ENCODE measurements at regions not wholly inside any gene's neighbourhood (a gene's known extent, or its start where the extent isn't known, plus 50 kb on each side); places are given as distances from the start of the nearest gene placed in this dataset.
A peak's percentile ranks its signal among the peaks of the same experiment; 100 is the strongest.
"Not testable (repeated sequence)": the region's sequence is repeated elsewhere in the genome, so short reads cannot be mapped to it uniquely, and the experiment has no call there.

DNA sequence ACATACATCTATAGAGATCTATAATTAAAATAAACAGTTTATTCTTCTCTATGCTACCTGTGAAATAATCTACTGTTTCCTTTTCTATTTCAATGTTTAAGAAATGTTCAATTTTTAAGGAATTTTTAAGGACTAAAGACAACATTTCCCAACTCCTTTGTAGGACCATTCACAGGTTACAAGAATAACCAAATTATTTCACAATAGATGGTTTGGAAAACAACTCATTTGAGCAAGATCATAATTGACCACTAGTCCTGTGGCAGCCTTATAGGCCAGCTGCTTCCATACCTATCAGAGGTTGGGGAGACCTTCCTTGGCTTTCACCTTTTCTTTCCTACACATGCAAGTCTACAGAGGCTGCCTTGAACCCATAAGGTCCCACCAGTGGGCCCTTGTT, 193.7 kb downstream of the TTC39B start:
- no peak for FAIRE-seq

GRCh38 chr9:15111071-15111470, 195.9 kb downstream of the TTC39B start:
- no peak for FAIRE-seq

GRCh38 chr9:15104826-15105420, 194.7 kb upstream of the FREM1 start:
- peak; percentile 92 for FAIRE-seq

DNA sequence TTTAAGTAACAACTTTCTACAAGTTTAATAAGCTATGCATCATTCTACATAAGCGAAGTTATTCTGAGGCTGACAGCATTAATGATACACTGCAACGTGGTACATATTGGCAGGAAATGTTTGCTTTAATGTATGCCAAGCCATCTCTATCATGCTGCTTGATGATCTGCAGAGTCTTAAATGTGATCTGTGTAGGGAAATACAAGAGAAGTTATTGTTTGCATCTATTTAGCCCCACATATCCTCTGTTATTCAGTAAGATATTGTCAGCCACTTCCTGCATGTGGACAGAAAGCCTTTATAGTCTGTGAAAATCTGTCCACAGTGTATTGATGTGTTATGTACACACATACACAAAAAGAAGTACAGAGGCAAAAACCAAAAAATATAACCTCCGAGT, 193.1 kb upstream of the FREM1 start:
- FAIRE-seq = no peak

GRCh38 chr9:15101095-15101494, 190.9 kb upstream of the FREM1 start:
- no peak for FAIRE-seq

DNA sequence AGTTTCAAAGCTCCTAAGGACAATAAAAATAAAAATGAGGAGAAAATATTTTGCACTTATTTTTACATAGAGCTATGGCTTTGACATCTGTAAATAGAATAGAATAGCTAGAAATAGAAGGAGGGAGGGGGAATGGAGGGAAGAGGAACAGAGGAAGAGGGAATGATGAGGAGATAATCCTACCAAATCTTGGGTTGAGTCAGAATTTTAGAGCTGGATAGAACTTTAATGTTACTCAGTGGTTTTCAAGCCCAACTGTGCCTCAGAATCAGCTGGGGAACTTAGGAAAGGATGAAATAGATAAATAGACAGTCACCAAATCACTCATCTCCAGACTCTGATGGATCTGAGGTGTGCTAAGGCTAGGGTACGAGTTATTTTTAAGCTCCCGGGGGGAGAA, 190.3 kb upstream of the FREM1 start:
- no peak for FAIRE-seq

- FAIRE-seq = no peak
Measured at GRCh38 chr9:15096972-15097371, 186.7 kb upstream of the FREM1 start.

DNA sequence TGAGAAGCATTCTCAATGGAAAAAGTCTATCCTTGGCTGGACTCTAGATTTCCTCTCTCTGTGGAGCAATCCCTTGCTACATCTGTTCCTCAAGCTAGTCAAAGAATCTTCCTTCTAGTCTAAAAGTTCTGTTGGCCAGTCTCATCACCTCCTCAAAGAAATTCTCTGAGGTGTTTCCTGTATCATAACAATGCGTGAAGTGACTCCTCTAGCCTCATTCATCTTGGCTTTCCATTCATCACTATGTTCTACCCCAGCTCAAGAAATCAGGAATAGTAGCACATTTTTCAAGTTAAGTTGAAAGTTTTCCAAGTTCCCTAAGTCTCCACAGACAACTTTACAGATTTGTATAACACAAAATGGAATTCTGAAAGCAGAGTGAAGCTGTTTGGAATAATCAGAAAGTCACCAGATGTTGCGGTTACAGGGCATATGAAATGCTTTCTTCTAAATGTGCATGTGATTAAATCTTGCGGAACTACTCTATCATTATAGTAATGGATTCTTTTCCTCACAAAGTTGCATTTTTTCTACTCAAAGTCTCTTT, 176.6 kb upstream of the FREM1 start:
- FAIRE-seq = no peak

DNA sequence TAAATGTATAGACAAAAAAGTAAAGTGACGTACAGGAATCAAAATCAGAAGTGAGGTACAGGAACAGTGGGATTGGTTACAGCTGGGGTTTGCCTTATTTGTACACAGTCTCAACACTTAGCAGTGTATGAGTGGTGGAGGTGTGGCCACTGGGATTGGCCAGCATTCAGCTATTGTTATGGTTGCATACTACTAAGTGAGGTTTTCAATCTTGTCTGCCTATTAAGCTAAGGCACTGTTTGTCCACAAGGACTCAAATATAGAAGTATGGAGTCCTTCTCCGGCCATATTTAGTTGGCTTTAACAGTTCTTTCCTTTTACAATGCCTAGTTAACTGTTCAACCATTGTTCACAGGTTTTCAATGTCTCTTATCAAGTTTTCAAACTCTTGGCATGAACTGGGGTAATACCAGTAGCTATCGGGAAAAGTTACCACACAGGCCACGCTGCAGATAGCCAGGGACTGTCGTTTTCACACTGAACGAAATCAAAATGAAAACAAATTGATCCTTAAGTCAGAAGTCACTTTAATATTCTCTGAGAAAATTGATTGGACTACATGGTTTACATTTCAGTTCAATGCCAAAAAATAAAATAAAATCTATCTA, 176.0 kb upstream of the FREM1 start:
- no peak for FAIRE-seq

DNA sequence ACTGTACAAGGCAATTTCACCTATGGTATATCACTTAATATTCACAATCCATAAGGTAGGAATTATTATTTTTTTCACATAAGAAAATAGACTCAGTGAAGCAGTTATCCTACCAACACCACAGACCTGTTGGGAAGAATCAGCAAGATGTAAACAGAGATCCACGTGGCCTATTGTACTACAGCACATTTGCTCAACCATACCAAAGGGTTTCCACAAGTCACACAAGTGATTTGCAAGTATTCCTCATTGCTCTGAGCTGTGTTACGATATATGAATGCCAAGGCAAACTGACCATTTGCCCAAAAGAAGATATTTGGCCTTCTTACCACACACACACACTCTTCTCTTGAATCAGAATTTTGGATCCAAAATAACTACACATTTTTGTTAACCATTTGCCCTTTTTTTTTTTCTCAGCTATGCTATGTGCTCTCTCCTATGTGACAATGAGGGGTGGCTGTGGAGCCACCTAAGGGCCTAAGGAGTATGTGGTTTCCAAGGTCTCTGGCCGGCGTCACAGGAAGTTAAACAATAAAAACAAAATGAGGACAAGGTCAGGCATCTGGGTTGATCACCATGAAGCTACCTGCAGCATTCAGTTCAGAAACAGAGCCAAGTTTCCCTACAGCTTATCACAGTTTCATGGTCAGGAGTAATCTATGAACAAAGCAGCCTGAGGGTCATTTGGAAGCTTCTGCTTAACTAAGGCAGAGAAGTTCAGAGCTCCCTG, 171.0 kb upstream of the FREM1 start:
- no peak for FAIRE-seq

GRCh38 chr9:15080401-15080800, 170.2 kb upstream of the FREM1 start:
- no peak for FAIRE-seq

DNA sequence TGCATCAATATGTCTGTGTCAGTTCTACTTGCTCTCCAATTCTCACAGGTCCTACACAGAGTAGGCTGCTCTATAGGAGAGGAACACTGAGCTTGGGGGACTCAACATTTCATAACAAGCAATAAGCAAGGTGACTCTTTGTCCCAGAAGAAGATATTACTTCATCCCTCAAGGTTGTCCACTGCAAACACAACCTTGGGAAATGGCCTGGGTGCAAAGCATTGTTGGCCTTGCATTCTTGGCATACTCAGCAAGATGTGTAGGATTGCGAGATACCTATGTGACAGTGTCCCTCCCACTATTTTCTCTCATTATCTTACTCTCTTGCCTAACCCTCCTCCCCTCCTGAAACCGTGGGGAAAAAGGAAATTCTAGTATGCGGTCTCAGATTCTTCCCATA, 169.8 kb upstream of the FREM1 start:
- FAIRE-seq = no peak

- no peak for FAIRE-seq
Measured at GRCh38 chr9:15077946-15078729, 167.9 kb upstream of the FREM1 start.

GRCh38 chr9:15073620-15074019, 163.4 kb upstream of the FREM1 start:
- no peak for FAIRE-seq

GRCh38 chr9:15070716-15071115, 160.5 kb upstream of the FREM1 start:
- no peak for FAIRE-seq

- FAIRE-seq = no peak
Measured at GRCh38 chr9:15069106-15069505, 158.9 kb upstream of the FREM1 start.

DNA sequence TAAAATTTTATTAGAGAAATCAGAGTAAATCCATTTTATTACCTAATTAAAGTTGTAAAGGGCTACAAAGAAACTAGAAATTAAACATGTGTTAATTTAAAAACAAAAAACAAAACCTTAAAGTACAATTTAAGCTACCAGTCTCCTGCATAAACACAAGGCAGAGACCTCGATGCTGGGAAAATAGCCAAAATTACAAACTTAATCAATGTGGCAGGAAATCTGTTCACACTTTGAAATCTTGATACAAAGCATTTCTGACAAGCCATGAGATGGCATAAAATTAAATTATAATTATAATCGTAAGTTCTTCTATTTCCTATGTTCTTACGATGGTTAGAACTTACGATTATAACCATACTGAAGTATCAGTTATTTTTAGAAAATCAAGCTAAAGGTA, 158.0 kb upstream of the FREM1 start:
- FAIRE-seq = no peak

DNA sequence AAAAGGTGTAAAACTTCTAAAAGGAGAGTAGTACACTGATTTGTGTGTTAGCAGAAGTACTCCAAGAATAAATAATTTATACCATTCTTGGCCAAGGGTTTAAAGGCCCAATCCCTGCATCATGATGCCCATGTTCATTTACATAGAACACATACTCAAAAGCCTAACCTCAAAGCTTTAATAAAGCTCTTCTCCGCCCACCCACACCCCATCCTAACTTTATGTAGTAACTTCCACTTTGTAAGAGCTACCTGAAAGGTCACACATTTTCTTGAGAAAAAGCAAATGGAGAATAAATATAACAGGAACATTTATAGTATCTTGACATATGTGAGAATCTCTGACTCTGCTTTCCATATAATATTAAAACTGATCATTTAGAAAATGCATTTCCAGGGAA, 148.8 kb upstream of the FREM1 start:
- no peak for FAIRE-seq

- no peak for FAIRE-seq
Measured at GRCh38 chr9:15058236-15058635, 148.0 kb upstream of the FREM1 start.

DNA sequence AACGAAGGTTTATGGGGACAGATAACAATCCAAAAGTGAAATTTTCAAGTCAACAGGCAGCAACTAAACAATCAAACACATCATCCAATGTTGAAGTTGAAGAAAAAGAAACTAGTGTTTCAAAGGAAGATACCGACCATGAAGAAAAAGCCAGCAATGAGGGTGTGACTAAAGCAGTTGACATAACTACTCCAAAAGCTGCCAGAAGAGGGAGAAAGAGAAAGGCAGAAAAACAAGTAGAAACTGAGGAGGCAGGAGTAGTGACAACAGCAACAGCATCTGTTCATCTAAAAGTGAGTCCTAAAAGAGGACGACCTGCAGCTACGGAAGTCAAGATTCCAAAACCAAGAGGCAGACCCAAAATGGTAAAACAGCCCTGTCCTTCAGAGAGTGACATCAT, 145.1 kb upstream of the FREM1 start:
- FAIRE-seq = not testable (repeated sequence)

GRCh38 chr9:15048772-15049171, 138.5 kb upstream of the FREM1 start:
- no peak for FAIRE-seq

- FAIRE-seq = no peak
Measured at GRCh38 chr9:15047028-15047551, 136.9 kb upstream of the FREM1 start.

GRCh38 chr9:15033316-15033715, 123.1 kb upstream of the FREM1 start:
- FAIRE-seq = no peak
